HepG2 (cell line): ENCODE measurements at regions not wholly inside any gene's neighbourhood (a gene's known extent, or its start where the extent isn't known, plus 50 kb on each side); places are given as distances from the start of the nearest gene placed in this dataset.

Experiments
- CSRNP1 ChIP-seq: sonication (generic); formaldehyde crosslinking; IDR thresholded peaks from 2 replicates; pipeline ENCODE4 v1.8.1; 2023; ENCODE audit warnings: mild to moderate bottlenecking, missing genetic modification reagents
- DPF2 ChIP-seq: sonication (generic); formaldehyde crosslinking; IDR thresholded peaks from 2 replicates; pipeline ENCODE4 v1.4.0; 2020; ENCODE audit warnings: mild to moderate bottlenecking, low read depth, missing genetic modification reagents, borderline replicate concordance
- HES4 ChIP-seq: sonication (generic); formaldehyde crosslinking; IDR thresholded peaks from 2 replicates; pipeline ENCODE4 v1.9.0; 2021; ENCODE audit warnings: mild to moderate bottlenecking, missing genetic modification reagents, borderline replicate concordance
- MAFF ChIP-seq: IDR thresholded peaks from 2 replicates; pipeline ENCODE4 v1.6.1; 2011; ENCODE audit warnings: low read depth, low read length, improper control_type of control experiment
- MYPOP ChIP-seq: sonication (generic); formaldehyde crosslinking; IDR thresholded peaks from 2 replicates; pipeline ENCODE4 v1.8.1; 2023; ENCODE audit warnings: mild to moderate bottlenecking, moderate library complexity, missing genetic modification reagents
- SMC3 ChIP-seq: IDR thresholded peaks from 2 replicates; pipeline ENCODE4 v1.6.1; 2011; ENCODE audit warnings: low read length, improper control_type of control experiment
- STAG1 ChIP-seq: sonication (generic); formaldehyde crosslinking; IDR thresholded peaks from 2 replicates; pipeline ENCODE4 v1.4.0; 2020; ENCODE audit warnings: missing genetic modification reagents
- ZC3H4 ChIP-seq: sonication (generic); formaldehyde crosslinking; IDR thresholded peaks from 2 replicates; pipeline ENCODE4 v1.4.0; 2020; ENCODE audit warnings: missing genetic modification reagents, borderline replicate concordance
- ZFAT ChIP-seq: sonication (generic); formaldehyde crosslinking; conservative IDR thresholded peaks from 2 replicates; pipeline ENCODE4 v1.8.1; 2023; ENCODE audit warnings: missing genetic modification reagents, inconsistent platforms
- ZMYM2 ChIP-seq: sonication (generic); formaldehyde crosslinking; IDR thresholded peaks from 2 replicates; pipeline ENCODE4 v1.8.0; 2022; ENCODE audit warnings: mild to moderate bottlenecking, missing genetic modification reagents
- ZNF230 ChIP-seq: sonication (generic); formaldehyde crosslinking; IDR thresholded peaks from 2 replicates; pipeline ENCODE4 v1.4.0; 2020; ENCODE audit warnings: mild to moderate bottlenecking, missing genetic modification reagents
- ZNF704 ChIP-seq: sonication (generic); formaldehyde crosslinking; IDR thresholded peaks from 2 replicates; pipeline ENCODE4 v1.8.1; 2023; ENCODE audit warnings: mild to moderate bottlenecking, inconsistent platforms, moderate library complexity, missing genetic modification reagents, borderline replicate concordance

- TF ChIP-seq ZNF704 (no peak), CSRNP1 (CRISPR knock-in tag) (no peak), STAG1 (peak; percentile 65), MAFF (no peak), DPF2 (CRISPR knock-in tag) (no peak), SMC3 (peak; percentile 35; the same call in 1 of the 2 replicates), MYPOP (no peak), ZFAT (CRISPR knock-in tag) (no peak), ZMYM2 (CRISPR knock-in tag) (no peak), ZC3H4 (CRISPR knock-in tag) (no peak), ZNF230 (no peak), HES4 (no peak)
These were observed 179.4 kb downstream of the ERMARD start (continued) for GRCh38 chr6:169930799-169931198.
